ENCODE measurements at regions not wholly inside any gene's neighbourhood (a gene's known extent, or its start where the extent isn't known, plus 50 kb on each side); places are given as distances from the start of the nearest gene placed in this dataset.

DNA sequence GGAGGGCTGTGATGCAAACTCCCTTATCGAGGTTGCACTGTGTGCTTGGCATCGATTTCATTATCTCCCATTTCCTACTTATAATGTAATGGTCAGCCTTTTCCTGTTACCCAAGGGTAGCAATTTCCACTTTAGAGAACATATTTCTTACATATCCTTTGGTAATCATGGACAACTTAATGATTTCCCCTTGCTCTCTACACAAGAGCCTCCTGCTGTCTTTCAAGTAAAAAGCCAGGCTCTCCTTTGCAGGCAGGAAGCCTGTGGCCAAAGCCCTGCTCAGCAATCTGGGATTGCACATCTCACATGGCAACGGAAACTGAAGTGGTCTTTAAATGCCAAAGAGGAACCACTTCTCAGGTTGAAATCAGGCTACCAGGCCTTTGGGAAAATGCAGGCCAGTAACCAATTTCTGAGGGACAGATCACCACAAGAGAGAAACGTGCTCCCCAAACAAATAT lies 86.7 kb upstream of the IKZF1 start:
- no peak overlapping the region for H3K4me3 Mint-ChIP-seq (ENCODE audit: unreplicated experiment)
- H3K36me3 Mint-ChIP-seq (ENCODE audit: low read depth, unreplicated experiment), result no peaks in the 10 kb centered on the region
- Histone ChIP-seq H3K79me2 (ENCODE audit: insufficient read depth, low read length) (no peaks in the 10 kb centered on the region), H3K27me3 (ENCODE audit: insufficient read depth, low read length) (no peaks in the 10 kb centered on the region), H4K20me1 (ENCODE audit: insufficient read depth, low read length) (no peaks in the 10 kb centered on the region), H3K4me2 (ENCODE audit: low read length) (no peak overlapping the region), H3K27ac (ENCODE audit: low read depth, low read length) (no peak overlapping the region), H3K4me3 (ENCODE audit: insufficient read depth, low read depth, low read length) (no peak overlapping the region), H2AFZ (ENCODE audit: low read depth, low read length) (no peak overlapping the region), H3K4me1 (ENCODE audit: insufficient read depth, low read length) (no peaks in the 10 kb centered on the region), H3K9ac (ENCODE audit: low read length) (no peak overlapping the region), H3K36me3 (ENCODE audit: insufficient read depth, low read length) (no peaks in the 10 kb centered on the region), H3K9me3 (ENCODE audit: insufficient read depth, low read depth, low read length) (peaks cover 4% of the 10 kb centered on the region)
- TF ChIP-seq EZH2 (IDR thresholded peaks at IDR 0.05; ENCODE audit: insufficient read depth, low read length), result no peak
- TF ChIP-seq, protein P1, sequence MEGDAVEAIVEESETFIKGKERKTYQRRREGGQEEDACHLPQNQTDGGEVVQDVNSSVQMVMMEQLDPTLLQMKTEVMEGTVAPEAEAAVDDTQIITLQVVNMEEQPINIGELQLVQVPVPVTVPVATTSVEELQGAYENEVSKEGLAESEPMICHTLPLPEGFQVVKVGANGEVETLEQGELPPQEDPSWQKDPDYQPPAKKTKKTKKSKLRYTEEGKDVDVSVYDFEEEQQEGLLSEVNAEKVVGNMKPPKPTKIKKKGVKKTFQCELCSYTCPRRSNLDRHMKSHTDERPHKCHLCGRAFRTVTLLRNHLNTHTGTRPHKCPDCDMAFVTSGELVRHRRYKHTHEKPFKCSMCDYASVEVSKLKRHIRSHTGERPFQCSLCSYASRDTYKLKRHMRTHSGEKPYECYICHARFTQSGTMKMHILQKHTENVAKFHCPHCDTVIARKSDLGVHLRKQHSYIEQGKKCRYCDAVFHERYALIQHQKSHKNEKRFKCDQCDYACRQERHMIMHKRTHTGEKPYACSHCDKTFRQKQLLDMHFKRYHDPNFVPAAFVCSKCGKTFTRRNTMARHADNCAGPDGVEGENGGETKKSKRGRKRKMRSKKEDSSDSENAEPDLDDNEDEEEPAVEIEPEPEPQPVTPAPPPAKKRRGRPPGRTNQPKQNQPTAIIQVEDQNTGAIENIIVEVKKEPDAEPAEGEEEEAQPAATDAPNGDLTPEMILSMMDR (IDR thresholded peaks at IDR 0.05; ENCODE audit: insufficient read depth, low read depth, low read length), result no peak
- FAIRE-seq, result no peak
- no peaks in the 10 kb centered on the region for H3K4me1 Mint-ChIP-seq (ENCODE audit: low read depth, unreplicated experiment)
- peaks cover 8% of the 10 kb centered on the region for H3K9me3 Mint-ChIP-seq (ENCODE audit: unreplicated experiment)
- peaks cover 34% of the 10 kb centered on the region for H3K27me3 Mint-ChIP-seq (ENCODE audit: low read depth, unreplicated experiment)
- DNase-seq (ENCODE audit: low read depth), result no peak
- H3K27ac Mint-ChIP-seq (ENCODE audit: unreplicated experiment), result no peak overlapping the region

DNA sequence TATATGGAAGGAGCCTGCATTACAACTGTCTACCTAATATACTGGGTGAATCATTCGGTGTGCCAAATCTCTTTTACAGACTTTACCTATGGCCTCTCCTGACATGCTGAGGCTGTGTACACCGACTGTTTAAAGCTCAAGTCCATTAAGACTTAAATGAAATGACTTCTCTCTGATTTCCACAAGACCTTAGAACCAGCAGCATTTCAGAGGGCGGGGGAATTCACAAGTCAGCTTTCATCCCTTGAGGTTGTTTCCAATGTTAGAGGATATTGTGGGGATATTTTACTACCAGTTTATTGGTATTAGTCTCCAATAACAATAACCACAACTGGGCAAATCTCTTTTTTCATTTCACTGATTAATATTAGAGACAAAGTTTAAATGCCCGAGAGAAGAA lies 87.1 kb upstream of the IKZF1 start:
- Mint-ChIP-seq H3K9me3 (ENCODE audit: unreplicated experiment) (peaks cover 8% of the 10 kb centered on the region), H3K27ac (ENCODE audit: unreplicated experiment) (no peak overlapping the region), H3K4me3 (ENCODE audit: unreplicated experiment) (no peak overlapping the region), H3K27me3 (ENCODE audit: low read depth, unreplicated experiment) (peaks cover 38% of the 10 kb centered on the region), H3K4me1 (ENCODE audit: low read depth, unreplicated experiment) (no peaks in the 10 kb centered on the region), H3K36me3 (ENCODE audit: low read depth, unreplicated experiment) (no peaks in the 10 kb centered on the region)
- Histone ChIP-seq H3K9ac (ENCODE audit: low read length) (no peak overlapping the region), H3K4me3 (ENCODE audit: insufficient read depth, low read depth, low read length) (no peak overlapping the region), H3K27me3 (ENCODE audit: insufficient read depth, low read length) (no peaks in the 10 kb centered on the region), H3K27ac (ENCODE audit: low read depth, low read length) (no peak overlapping the region), H3K4me2 (ENCODE audit: low read length) (no peak overlapping the region), H4K20me1 (ENCODE audit: insufficient read depth, low read length) (no peaks in the 10 kb centered on the region), H3K79me2 (ENCODE audit: insufficient read depth, low read length) (no peaks in the 10 kb centered on the region), H2AFZ (ENCODE audit: low read depth, low read length) (no peak overlapping the region), H3K4me1 (ENCODE audit: insufficient read depth, low read length) (no peaks in the 10 kb centered on the region), H3K9me3 (ENCODE audit: insufficient read depth, low read depth, low read length) (peaks cover 4% of the 10 kb centered on the region), H3K36me3 (ENCODE audit: insufficient read depth, low read length) (no peaks in the 10 kb centered on the region)
- FAIRE-seq (no peak), DNase-seq (ENCODE audit: low read depth) (no peak)
- TF ChIP-seq EZH2 (IDR thresholded peaks at IDR 0.05; ENCODE audit: insufficient read depth, low read length), result no peak
- TF ChIP-seq, protein P1 (IDR thresholded peaks at IDR 0.05; ENCODE audit: insufficient read depth, low read depth, low read length), result no peak

DNA sequence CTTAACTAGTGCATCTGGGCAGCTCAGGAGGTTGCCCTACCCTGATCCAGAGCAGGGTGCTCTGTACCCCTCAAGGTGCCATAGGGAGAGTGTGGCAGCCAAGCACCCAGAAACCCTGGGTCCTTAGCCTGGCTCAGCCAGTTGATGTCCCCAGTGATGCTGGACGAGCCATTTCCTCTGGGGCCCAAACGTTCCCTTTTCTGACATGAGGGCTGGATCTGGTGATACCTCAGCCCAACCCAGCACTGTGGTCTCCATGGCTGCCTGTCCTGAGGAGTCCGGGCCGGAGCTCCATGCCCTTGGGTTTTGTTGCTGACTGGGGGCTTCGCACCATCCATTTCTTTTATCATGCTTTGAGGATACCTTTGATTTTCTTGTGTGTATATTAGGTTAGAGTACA lies 87.9 kb upstream of the IKZF1 start:
- DNase-seq (ENCODE audit: low read depth), result no peak
- Histone ChIP-seq H3K36me3 (ENCODE audit: insufficient read depth, low read length) (no peaks in the 10 kb centered on the region), H3K4me1 (ENCODE audit: insufficient read depth, low read length) (no peaks in the 10 kb centered on the region), H3K27me3 (ENCODE audit: insufficient read depth, low read length) (no peaks in the 10 kb centered on the region), H3K4me2 (ENCODE audit: low read length) (no peak overlapping the region), H3K4me3 (ENCODE audit: insufficient read depth, low read depth, low read length) (no peak overlapping the region), H3K9ac (ENCODE audit: low read length) (no peak overlapping the region), H3K79me2 (ENCODE audit: insufficient read depth, low read length) (no peaks in the 10 kb centered on the region), H4K20me1 (ENCODE audit: insufficient read depth, low read length) (no peaks in the 10 kb centered on the region), H3K27ac (ENCODE audit: low read depth, low read length) (no peak overlapping the region), H3K9me3 (ENCODE audit: insufficient read depth, low read depth, low read length) (peaks cover 4% of the 10 kb centered on the region), H2AFZ (ENCODE audit: low read depth, low read length) (no peak overlapping the region)
- no peak for FAIRE-seq
- no peak overlapping the region for H3K4me3 Mint-ChIP-seq (ENCODE audit: unreplicated experiment)
- H3K9me3 Mint-ChIP-seq (ENCODE audit: unreplicated experiment), result peaks cover 8% of the 10 kb centered on the region
- H3K27me3 Mint-ChIP-seq (ENCODE audit: low read depth, unreplicated experiment), result peaks cover 41% of the 10 kb centered on the region
- TF ChIP-seq, protein P1 (IDR thresholded peaks at IDR 0.05; ENCODE audit: insufficient read depth, low read depth, low read length), result no peak
- no peak for TF ChIP-seq EZH2 (IDR thresholded peaks at IDR 0.05; ENCODE audit: insufficient read depth, low read length)
- H3K36me3 Mint-ChIP-seq (ENCODE audit: low read depth, unreplicated experiment), result no peaks in the 10 kb centered on the region
- H3K4me1 Mint-ChIP-seq (ENCODE audit: low read depth, unreplicated experiment), result no peaks in the 10 kb centered on the region
- H3K27ac Mint-ChIP-seq (ENCODE audit: unreplicated experiment), result no peak overlapping the region

Data from astrocyte (in vitro differentiated cells and primary cell).